GM12875 (cell line): ENCODE measurements at regions not wholly inside any gene's neighbourhood (a gene's known extent, or its start where the extent isn't known, plus 50 kb on each side); places are given as distances from the start of the nearest gene placed in this dataset.

ENCODE experiments used
- H3K4me3 ChIP-seq: one replicate; pipeline ENCODE4 v1.5.1; 2011; ENCODE audit warnings: low read depth, low read length, control low read depth
- TF ChIP-seq, protein P1 (sequence below): IDR thresholded peaks from 2 replicates; pipeline ENCODE4 v1.5.1; 2011; ENCODE audit warnings: low read depth, mild to moderate bottlenecking, control low read depth, inconsistent platforms, low read length, moderate library complexity, borderline replicate concordance; ENCODE audit not compliant: insufficient read depth

DNA sequence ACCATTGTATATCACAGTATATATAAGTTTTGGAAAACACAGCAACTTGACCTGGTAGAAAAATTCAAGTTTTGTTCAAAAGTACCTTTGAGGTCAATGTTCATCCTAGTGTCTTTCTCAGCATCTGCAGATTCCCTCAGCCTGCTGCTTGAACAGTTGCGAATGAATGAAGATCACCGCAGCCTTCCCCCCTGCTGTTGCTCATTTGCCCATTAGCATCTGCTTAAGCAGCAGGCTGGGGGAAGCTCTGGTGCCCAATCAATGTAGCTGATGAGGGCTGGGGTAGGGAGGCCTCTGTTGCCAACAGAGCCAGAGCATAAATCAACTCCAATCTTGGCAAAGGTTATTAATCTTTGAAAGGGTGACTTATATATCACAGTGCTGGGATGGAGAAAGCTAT, 586.5 kb upstream of the PTPRD start:
- TF ChIP-seq, protein P1, sequence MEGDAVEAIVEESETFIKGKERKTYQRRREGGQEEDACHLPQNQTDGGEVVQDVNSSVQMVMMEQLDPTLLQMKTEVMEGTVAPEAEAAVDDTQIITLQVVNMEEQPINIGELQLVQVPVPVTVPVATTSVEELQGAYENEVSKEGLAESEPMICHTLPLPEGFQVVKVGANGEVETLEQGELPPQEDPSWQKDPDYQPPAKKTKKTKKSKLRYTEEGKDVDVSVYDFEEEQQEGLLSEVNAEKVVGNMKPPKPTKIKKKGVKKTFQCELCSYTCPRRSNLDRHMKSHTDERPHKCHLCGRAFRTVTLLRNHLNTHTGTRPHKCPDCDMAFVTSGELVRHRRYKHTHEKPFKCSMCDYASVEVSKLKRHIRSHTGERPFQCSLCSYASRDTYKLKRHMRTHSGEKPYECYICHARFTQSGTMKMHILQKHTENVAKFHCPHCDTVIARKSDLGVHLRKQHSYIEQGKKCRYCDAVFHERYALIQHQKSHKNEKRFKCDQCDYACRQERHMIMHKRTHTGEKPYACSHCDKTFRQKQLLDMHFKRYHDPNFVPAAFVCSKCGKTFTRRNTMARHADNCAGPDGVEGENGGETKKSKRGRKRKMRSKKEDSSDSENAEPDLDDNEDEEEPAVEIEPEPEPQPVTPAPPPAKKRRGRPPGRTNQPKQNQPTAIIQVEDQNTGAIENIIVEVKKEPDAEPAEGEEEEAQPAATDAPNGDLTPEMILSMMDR: no peak
- H3K4me3 ChIP-seq: no peak overlapping the region

DNA sequence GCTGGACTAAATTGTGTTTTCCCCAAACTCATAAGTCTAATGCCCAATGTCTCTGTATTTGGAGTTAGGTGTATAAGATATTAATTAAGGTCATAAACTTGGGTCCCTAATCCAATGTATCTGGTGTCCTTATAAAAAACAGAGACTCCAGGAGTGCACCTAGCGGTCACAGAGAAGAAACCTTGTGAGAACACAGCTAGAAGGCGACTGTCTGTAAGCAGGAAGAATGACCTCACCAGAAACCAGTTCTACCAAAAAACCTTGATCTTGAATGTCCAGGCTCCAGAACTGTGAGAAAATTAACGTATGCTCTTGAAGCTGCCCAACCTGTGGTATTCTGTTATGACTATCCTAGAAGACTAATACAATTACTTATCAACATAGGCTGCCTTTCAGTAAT, 591.7 kb upstream of the PTPRD start:
- TF ChIP-seq, protein P1: no peak
- no peak overlapping the region for H3K4me3 ChIP-seq

DNA sequence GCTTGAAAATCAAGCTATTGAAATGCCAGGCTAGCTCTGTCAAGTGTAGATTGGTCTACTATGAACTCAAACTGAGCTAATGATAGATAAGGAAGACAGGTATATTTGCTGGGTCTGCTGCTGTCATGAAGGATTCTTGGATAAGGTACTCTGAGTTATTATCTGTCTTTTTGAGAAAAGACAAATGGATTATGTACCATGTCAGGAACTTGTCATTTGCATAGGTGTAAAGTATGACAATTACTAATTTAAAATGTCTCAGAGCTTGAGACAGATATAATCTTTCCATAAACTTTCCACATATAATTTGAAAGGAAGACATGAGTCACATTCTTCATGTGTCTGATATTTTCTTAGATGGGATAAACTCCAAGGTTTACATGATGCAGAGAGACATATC, 594.1 kb upstream of the PTPRD start:
- TF ChIP-seq, protein P1: no peak
- no peak overlapping the region for H3K4me3 ChIP-seq

DNA sequence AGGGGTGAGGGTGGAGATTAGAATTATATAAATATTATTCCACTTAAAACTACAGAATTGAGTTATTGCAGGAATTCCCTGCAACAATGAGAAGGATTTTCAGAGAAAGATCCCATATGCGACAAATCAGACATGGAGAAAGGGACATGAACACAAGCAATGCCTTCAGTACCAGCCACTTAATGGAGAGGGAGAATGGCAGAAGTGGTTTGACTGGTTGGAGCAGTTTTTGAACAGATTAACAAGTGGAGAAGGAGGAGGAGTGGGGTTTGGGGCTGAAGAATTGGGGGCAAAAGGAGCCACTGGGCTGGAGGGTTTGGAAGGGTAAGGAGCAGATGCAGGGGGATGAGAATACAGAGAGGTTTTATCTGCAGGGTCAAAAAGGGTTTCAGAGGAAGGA, 620.9 kb upstream of the PTPRD start:
- H3K4me3 ChIP-seq: no peak overlapping the region
- TF ChIP-seq, protein P1: no peak

DNA sequence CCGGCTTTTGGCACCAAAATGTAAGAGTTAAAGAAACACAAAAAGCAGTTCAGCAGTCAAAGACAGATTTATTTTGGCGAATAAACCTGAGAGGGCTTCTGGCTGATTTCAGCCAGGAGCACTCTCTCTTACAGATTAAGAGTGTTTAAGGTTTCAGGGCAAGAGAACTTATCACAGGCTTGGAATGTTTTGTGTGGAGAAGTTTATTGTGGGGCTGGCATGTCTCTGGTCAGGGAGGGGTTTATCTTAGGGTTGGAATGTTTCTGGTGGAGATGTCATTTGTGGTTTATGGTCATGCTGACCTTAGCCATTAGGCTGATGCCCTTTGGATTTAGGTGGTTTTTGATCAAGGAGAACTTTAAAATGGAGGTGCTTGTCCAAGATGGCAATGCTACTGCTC, 622.3 kb upstream of the PTPRD start:
- TF ChIP-seq, protein P1: no peak
- H3K4me3 ChIP-seq: no peak overlapping the region

DNA sequence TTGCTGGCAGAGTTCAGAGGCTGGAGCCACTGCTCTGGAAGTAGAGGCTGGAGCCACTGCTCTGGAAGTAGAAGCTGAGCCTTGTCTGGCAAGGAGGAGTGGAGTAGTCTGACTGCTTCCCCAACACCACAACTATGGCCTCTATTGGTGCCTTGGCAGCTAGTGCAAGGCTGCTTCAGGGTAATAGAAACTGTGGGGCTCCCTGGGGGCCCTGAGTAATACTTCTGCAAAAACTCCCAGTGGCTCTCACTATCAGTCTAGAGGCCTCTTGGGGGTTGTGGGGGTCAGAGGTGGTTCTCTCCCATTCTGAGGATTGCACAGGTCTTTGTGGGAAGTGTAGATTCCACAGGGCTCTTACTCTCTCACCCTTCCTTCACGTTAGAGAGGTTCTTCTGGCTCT, 629.0 kb upstream of the PTPRD start:
- no peak overlapping the region for H3K4me3 ChIP-seq

DNA sequence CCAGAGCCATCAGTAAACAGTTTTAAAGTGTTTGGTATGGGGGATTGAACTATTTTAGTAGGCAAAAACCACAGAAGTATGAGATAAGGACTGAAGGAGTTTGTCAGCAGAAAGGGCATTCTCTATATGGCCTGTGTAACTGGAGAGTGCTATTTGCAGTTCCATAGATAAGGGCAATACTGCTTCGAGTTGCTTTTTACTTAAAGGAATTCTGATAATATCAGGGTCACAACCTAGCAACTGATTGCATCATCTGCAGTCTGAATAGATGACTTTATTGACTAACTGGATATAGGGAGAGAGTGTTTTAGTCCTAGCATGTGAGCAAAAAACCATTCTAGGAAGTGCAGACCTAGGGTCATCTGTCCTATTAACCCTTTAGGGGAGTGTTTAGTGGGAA, 645.2 kb upstream of the PTPRD start:
- no peak overlapping the region for H3K4me3 ChIP-seq
- TF ChIP-seq, protein P1: no peak

More for the DNA sequence above, 629.0 kb upstream of the PTPRD start:
- TF ChIP-seq, protein P1: no peak
